GM11168 (cell line): ENCODE measurements at regions not wholly inside any gene's neighbourhood (a gene's known extent, or its start where the extent isn't known, plus 50 kb on each side); places are given as distances from the start of the nearest gene placed in this dataset.
"Not testable (repeated sequence)": the region's sequence is repeated elsewhere in the genome, so short reads cannot be mapped to it uniquely, and the experiment has no call there.

Experiments used
- in situ Hi-C: fragments of 300-500 bp; cut with MboI; formaldehyde crosslinking; loops from one replicate; pipeline ENCODE4 v1.12.0; 2022; ENCODE audit warnings: low sequenced_read_pairs; ENCODE audit not compliant: unreplicated experiment

DNA sequence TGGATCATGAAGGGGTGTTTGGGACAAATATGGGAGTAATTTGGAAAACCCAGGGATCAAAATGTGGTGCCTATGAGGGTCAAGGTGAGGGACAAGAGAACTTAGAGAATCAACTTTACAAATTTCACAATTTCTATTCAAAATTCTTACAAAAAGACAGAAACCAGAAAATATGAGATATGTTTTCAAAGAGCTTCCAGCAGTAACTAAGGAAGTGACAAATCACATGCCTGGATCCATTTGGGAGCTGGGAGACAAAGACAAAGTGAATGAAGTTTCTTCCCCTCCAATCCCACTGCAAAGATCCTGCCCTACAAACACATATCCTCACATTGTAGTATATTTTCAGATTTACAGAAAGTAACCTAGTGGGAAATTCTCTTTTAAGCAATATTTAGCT is 235.0 kb upstream of the VLDLR start:
- in situ Hi-C loops: no loop called here

DNA sequence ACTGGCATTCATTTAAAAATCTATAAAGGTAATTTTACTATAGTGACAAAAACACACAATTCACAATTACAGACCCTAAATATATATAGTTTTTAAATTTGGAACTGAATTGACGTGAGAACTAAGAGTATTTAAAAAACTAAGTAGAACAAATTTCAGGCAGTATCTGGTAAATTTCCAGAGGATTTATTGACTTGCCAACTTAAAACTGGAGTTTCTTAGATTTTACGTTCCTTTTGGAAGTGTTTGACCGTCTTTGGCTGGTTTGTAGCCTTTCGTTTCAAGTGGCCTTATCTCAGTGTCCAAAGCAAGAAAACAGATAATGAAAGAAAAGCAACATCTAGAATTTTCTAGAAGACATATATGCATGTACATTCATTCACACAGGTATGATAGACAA is 234.4 kb upstream of the VLDLR start:
- in situ Hi-C loops: no loop called here

DNA sequence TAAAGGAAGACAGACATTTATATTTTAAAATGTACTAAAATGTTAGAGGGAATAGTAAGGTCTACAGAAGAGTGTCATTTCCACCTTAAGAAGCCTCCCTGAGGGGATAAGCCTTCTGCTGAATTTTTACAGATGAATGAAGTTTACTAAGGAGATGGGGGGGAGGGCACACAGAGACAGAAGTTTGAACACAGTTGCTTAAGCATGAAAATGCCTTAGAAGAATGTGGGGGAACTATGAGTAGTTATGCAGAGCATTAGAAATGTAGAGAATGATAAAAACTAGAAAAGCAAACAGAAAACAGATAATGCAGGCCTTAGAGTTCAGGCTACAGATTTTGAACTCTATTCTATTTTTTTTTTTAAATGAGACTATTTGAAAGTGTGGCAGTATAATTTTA is 232.2 kb upstream of the VLDLR start:
- in situ Hi-C loops: no loop called here

DNA sequence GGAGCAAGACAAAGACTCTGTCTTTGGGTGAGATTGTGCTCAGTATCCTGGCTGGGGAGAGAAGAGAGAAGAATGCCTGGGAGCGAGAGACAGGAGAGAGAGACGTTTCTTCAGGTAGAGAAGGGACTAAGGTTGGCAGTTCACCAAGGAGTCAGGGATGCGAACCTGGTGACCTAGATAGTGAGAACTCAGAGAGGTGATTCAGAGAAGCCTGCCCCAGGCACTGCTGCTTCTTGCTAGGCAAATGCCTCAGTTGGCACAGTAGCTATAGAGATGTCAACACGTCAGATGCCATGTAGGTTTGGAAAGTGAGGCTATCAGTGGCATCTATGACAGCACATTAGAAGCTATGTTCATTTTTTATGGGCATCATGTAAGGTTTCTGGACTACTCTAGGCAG is 231.6 kb upstream of the VLDLR start:
- in situ Hi-C loops: no loop called here

DNA sequence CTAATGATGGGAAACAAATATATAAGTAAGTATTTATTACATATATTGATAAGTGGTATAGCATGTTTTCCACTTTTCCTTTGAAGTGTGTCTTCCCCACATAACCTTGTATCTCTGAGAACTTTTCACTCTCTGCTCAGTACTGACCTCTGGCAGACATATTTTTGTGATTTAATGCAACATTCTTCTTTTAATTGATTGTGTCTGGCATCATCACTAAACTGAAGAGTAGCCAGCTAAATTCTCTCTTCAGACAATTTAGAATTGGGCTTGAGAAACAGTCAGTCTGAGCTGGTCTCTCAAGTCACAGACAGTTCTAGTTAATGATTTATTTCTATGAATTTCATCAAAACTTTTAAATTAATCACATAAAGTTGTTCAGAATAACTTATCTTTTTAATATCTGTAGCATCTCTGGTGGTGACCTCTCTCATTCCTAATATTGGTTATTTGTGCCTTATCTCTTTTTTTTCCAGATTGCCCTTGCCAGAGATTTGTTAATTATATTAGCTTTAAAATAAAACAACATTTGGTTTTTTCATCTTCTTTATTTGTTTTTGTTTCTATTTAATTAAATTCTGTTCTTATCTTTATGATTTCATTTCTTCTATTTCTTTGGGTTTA is 230.0 kb upstream of the VLDLR start:
- in situ Hi-C loops: not testable (repeated sequence)

DNA sequence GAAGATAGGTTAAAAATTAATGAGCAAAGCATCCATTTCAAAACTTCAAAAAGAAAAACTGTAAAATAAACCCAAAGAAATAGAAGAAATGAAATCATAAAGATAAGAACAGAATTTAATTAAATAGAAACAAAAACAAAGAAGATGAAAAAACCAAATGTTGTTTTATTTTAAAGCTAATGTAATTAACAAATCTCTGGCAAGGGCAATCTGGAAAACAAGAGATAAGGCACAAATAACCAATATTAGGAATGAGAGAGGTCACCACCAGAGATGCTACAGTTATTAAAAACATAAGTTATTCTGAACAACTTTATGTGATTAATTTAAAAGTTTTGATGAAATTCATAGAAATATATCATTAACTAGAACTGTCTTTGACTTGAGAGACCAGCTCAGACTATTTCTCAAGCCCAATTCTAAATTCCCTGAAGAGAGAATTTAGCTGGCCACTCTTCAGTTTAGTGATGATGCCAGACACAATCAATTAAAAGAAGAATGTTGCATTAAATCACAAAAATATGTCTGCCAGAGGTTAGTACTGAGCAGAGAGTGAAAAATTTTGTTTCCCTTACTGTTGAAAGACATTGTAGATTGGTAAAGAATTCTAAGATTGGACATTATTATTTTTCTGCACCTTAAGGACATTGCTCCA is 227.4 kb upstream of the VLDLR start:
- in situ Hi-C loops: not testable (repeated sequence)

DNA sequence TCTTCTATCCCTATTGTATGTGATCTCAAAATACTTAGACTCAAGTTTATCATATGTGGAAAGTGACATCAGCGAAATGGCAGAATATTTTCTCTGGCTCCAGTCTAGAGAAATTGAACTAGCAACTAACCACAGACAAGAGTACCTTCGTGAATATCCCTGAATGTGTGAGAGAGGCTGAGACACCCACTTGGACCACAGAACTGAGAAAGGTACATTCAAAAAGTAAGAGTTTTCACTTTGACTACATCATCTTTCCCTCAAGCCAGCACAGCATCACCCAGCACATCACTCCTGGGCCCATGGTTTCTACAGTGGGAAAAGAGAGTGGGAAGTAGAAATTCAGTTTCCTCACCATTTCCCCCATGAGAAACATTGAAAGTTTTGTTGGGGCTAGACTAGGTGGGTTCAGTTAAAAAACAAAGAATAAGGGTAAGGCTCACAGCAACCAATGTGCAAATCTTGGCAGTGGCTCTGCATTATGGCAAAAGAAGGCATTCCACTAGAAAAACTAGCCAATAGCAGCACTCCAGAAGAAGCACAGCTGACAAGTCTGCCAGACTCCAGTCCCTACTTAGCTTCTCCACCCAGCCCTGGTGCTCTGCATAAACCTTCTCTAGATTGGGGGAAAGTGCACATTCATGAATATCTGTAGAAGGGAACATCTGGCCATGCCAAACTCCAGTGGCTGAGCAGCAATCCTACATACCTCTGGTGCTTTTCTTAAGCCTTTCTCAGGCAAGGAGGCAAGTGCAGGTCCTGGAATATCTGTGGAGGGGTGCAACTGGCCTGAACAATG is 225.6 kb upstream of the VLDLR start:
- in situ Hi-C loops: no loop called here

DNA sequence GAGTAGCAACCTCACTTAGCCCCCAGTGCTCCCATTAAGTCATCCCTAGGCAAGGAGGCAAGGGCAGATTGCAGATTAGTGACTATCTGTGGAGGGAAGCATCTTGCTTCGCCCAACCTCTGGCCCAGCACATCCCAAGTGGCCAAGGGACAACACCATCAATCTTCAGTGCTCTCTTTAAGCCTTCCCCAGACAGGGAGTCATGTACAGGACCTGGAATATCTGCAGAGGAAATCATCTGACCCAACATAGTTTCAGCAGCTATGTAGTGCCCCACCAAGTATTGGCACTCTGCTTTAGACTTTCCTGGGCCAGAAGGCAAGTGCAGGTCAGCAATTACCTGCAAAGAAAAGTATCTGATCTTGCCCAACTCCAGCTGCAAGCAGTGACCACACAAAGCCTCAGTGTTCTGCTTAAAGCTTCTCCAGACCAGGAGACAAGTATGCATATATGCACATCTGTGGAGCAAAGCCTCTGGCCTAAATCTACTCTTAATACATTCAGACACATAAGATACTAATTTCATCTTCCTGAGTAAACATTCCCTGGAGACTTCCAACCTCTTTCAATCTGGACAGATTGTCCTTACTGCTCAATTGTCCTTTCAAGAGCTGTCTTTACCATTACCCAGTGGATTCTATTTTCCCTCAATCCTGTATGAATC is 224.8 kb upstream of the VLDLR start:
- in situ Hi-C loops: no loop called here

DNA sequence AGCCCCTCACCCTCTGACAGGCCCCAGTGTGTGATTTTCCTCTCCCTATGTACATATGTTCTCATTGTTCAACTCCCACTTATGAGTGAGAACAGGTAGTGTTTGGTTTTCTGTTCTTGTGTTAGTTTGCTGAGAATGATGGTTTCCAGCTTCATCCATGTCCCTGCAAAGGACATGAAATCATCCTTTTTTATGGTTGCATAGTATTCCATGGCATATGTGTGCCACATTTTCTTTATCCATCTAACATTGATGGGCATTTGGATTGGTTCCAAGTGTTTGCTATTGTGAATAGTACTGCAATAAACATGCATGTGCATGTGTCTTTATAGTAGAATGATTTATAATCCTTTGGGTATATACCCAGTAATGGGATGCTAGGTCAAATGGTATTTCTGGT is 223.7 kb upstream of the VLDLR start:
- in situ Hi-C loops: not testable (repeated sequence)

DNA sequence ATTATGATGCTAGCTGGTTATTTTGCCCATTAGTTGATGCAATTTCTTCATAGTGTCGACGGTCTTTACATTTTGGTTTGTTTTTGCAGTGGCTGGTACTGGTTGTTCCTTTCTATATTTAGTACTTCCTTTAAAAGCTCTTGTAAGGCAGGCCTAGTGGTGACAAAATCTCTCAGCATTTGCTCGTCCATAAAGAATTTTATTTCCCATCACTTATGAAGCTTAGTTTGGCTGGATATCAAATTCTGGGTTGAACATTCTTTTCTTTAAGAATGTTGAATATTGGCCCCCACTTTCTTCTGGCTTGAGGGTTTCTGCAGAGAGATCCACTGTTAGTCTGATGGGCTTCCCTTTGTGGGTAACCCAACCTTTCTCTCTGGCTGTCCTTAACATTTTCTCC is 219.8 kb upstream of the VLDLR start:
- in situ Hi-C loops: not testable (repeated sequence)

DNA sequence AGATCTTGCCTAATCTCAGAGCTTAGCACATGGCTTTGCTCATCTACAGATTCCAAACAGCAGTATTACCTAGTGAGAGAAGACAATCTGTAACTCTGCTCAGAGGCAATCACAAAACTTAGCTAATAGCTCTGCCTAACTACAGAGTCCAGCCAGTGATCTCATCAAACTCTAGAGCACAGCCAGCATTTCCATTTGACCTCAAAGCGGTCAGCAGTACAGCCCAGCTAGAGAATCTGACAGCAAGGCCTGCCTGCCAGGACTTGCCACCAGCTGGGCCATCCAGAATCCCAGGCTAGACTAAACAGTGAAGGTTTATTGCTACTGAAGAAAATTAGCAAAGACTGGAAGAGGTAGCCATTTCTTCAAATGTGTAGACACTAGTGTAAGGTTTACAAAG is 217.9 kb upstream of the VLDLR start:
- in situ Hi-C loops: no loop called here

DNA sequence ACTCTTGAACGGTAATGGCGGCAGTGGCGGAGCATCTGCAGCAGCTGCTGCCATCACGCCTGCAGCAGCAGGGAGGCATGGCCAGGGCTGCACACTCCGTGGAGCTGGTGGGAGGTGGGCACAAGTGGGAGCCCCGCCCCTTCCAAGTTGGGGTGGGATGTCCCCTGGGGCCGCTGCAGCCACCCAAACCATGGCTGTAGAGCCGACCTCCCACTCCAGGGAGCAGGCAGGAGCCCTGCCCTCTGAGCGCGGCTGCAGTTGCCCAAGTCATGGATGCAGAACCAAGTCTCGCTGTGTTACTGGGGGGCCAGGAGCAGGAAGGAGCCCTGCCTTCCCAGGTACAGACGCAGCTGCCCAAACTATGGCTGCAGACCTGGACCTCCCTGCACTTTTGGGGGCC is 215.3 kb upstream of the VLDLR start:
- in situ Hi-C loops: no loop called here

DNA sequence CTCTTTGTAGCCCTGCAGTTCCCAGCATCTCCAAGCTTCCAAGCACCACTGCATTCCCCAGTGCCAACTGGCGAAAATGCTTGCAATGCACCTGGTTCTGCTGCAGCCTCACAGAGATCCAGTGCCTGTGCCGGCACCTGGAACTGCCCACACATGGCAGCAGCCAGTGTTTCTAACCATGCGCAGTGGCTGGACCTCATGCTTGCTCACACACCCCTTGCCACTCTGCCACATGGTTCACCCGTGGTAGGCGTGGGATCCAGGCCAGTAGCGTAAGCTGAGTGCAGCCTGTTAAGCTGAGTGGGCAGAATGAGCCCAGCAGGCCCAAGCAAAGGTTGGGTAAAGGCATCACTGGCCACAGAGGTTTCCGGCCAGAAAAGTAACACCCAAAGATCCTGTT is 214.1 kb upstream of the VLDLR start:
- in situ Hi-C loops: no loop called here

DNA sequence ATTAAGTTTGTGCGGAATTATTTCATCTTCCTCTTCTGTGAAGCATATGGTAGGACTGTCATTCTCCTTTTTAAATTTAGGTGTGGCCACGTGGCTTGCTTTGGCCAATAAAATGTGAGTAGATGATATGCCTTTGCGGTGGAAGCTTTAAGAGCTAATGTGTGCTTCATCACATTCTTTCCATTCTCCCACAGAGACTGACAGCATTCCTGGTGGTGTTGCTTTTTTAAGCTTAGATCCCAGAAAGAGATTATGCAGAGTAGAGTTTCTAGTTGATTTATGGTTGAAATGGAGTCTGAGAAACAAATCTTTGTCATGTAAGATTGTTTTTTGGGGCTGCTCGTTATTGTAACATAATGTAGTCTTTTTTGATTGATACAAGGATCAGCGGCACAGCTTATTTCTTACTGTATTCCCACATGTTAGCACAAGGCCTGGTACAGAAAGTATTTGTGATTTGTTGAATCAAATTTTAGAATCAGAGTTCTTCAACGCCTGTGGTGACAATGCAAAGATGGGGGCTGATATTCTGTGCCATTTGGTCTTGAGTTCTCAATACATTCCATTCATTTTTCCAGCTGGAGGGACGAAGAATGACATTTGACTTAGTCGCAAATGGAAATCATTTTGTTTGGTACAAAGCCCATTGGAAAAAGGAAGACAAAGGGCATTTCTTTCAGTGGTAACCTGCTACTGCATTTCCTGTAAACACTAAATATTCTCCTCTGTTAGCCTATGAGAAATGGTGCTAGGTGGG is 209.9 kb upstream of the VLDLR start:
- in situ Hi-C loops: loop anchor here (5.0 kb wide), 1 partner anchor 54 kb away; no protein-coding TSS in a partner anchor

DNA sequence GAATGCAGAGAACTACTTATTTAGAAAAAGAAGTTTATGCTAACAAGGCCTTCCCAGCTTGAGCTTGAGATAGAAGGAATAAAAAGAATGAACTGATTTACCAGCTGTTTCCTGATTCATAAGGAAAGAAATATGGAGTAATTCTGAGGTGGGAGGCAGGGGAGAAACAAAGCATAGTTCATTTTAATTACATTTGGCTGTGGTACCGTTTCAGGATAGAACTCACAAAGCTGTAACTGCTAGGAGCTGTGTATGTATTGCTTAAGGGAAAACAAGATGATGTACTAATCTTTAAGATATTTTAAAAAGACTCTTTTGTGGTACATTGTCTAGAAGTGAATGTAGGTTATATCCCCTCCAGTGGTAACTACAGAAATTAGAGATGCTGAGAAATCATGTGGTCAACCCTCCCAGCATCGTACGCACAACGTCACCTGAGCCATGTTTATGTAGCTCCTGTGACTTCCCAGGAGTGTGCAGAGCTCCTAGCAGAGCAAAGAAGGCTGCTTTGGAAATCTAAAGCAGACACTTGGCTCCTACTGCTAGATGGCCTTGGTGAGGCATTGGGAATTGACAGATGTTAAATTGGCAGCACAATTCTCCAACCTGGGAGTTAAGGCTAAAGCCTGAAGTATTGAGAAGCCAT is 208.3 kb upstream of the VLDLR start:
- in situ Hi-C loops: loop anchor here (5.0 kb wide), 1 partner anchor 56 kb away; no protein-coding TSS in a partner anchor

DNA sequence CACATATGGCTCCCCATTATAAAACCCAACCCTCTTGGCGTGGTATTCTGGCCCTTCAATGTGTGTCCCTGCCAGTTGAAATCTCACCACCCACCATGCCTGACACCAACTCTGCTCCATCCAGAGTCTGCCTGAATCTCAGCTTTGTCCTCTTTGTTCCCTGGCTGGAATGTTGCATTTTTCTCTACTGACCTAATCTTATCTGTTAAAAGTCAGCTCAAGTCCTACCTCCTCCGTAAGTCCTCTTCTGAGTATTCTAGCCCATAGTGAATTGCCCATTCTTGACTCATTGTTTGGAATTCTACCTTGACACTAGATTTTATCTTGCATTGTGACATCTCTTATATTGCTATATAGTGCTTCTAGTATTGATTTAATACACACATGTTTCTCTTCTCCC is 207.1 kb upstream of the VLDLR start:
- in situ Hi-C loops: loop anchor here (5.0 kb wide), 1 partner anchor 57 kb away; no protein-coding TSS in a partner anchor

DNA sequence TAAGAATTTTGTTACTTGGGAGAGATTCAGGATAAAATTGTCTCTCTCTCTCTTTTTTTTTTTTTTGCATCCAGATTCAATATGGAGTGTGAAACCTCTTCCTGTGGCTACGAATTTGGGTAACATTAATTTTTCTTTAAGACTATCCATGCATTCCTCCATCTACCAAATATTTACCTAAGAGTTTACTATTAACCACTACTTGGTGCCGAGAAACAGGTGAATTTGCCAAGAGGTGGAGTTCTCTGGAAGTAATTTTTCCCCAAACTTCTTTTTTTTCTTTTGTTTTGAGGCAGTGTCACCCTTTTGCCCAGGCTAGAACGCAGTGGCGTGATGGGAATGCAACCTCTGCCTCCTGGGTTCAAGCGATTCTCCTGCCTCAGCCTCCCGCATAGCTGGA is 206.3 kb upstream of the VLDLR start:
- in situ Hi-C loops: no loop called here

DNA sequence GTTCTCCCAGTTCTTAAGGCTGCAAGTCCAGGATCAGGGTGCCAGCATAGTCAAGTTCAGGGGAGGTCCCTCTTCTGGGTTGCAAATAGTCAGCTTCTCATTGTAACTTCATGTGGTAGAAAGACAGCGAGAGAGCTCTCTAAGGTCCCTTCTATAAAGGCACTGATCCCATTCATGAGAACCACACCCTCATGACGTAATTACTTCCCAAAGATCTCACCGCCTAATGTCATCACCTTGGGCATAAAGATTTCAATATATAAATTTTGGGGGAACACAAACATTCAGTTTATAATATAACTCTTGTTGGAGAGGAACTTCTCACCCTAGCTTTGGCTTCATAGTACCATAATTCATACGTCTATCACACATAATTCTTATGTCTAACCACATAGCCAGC is 203.9 kb upstream of the VLDLR start:
- in situ Hi-C loops: no loop called here

DNA sequence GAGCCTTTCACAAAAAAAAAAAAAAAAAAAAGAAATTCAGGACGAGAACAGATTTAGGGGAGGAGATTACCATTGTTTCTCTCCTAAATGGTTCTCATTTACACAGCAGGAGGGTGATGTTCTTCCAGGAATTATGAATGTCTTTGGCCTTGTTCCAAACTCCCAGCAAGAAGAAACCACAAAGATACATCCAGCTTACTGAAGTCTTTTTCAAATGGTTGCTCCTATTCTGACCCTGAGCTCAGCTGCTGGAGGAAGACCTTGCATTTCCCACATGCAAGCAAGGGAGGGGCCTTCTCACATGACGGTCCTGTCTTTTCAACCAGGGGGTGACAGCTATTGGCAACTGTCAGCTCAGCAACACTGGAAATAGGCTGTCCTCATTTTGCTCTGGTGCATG is 203.0 kb upstream of the VLDLR start:
- in situ Hi-C loops: no loop called here

DNA sequence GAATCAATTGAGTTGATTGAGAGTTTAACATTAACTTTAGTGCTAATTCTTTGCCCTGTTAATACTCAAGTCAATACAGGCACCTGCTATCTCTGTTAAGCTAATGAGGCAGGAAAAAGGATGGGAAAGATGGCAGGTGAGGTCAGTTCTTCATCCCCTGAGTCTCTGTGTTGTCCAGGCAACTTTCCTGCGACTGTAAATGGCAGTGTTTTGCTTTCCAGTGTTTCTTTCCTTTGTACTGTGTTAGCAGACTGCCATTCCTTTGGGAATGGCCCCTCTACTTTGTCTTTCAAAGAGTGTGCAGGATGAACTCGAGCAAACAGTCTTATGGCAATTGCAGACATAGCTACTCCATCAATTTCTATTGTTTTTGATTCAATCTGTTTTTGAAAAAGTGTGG is 202.2 kb upstream of the VLDLR start:
- in situ Hi-C loops: no loop called here
